Mesendoderm (in vitro differentiated cells): ENCODE measurements at regions not wholly inside any gene's neighbourhood (a gene's known extent, or its start where the extent isn't known, plus 50 kb on each side); places are given as distances from the start of the nearest gene placed in this dataset.
A peak's percentile ranks its signal among the peaks of the same experiment; 100 is the strongest.

Source experiments
- DNase-seq: peaks from one replicate; pipeline ENCODE4 v3.0.0; 2013
- H2AK5ac ChIP-seq: 2 replicates; pipeline ENCODE4 v1.6.1; 2013; ENCODE audit warnings: low read length, inconsistent platforms
- H2BK120ac ChIP-seq: 2 replicates; pipeline ENCODE4 v1.6.1; 2013; ENCODE audit warnings: low read depth, mild to moderate bottlenecking, low read length, moderate library complexity, mixed read lengths
- H2BK15ac ChIP-seq: replicated peaks from 2 replicates; pipeline ENCODE4 v1.6.1; 2013; ENCODE audit warnings: low read depth, mild to moderate bottlenecking, moderate library complexity
- H2BK5ac ChIP-seq: 2 replicates; pipeline ENCODE4 v1.6.1; 2013; ENCODE audit warnings: low read length, inconsistent platforms
- H3K18ac ChIP-seq: 2 replicates; pipeline ENCODE4 v1.6.1; 2013; ENCODE audit warnings: mild to moderate bottlenecking, low read length, mixed read lengths
- H3K23ac ChIP-seq: one replicate; pipeline ENCODE4 v1.6.1; 2013; ENCODE audit warnings: low read length
- H3K27ac ChIP-seq: 2 replicates; pipeline ENCODE4 v1.5.1; 2013; ENCODE audit warnings: low read depth, mild to moderate bottlenecking, inconsistent platforms, low read length, moderate library complexity
- H3K27me3 ChIP-seq: 2 replicates; pipeline ENCODE4 v1.6.1; 2013; ENCODE audit warnings: low read length, control low read depth, mild to moderate bottlenecking, inconsistent platforms; ENCODE audit not compliant: insufficient read depth, poor library complexity
- H3K36me3 ChIP-seq: 2 replicates; pipeline ENCODE4 v1.6.1; 2013; ENCODE audit warnings: low read length, inconsistent platforms; ENCODE audit not compliant: control insufficient read depth, insufficient read depth
- H3K4ac ChIP-seq: one replicate; pipeline ENCODE4 v1.6.1; 2013; ENCODE audit warnings: low read depth, mild to moderate bottlenecking, low read length, moderate library complexity
- H3K4me1 ChIP-seq: 2 replicates; pipeline ENCODE4 v1.6.1; 2013; ENCODE audit warnings: low read depth, low read length, inconsistent platforms; ENCODE audit not compliant: control insufficient read depth
- H3K4me2 ChIP-seq: 2 replicates; pipeline ENCODE4 v1.6.1; 2013; ENCODE audit warnings: low read length
- H3K4me3 ChIP-seq: 2 replicates; pipeline ENCODE4 v1.5.1; 2013; ENCODE audit warnings: mild to moderate bottlenecking, low read length
- H3K56ac ChIP-seq: one replicate; pipeline ENCODE4 v1.6.1; 2013; ENCODE audit warnings: low read length
- H3K79me1 ChIP-seq: 2 replicates; pipeline ENCODE4 v1.6.1; 2013; ENCODE audit warnings: low read length, inconsistent platforms
- H3K79me2 ChIP-seq: 2 replicates; pipeline ENCODE4 v1.6.1; 2013; ENCODE audit warnings: mild to moderate bottlenecking, low read length; ENCODE audit not compliant: control insufficient read depth, insufficient read depth
- H3K9ac ChIP-seq: 2 replicates; pipeline ENCODE4 v1.6.1; 2013; ENCODE audit warnings: low read length, inconsistent platforms
- H4K5ac ChIP-seq: one replicate; pipeline ENCODE4 v1.6.1; 2013; ENCODE audit warnings: low read length
- H4K8ac ChIP-seq: one replicate; pipeline ENCODE4 v1.6.1; 2013; ENCODE audit warnings: low read depth, mild to moderate bottlenecking, control low read depth, low read length, moderate library complexity
- WGBS: extraction: QIAGEN DNeasy Blood & Tissue Kit; methylation state at CpG from one replicate; pipeline ENCODE4 v1.1.7; 2013; ENCODE audit warnings: low lambda C conversion rate, missing lambda C conversion rate; ENCODE audit not compliant: insufficient coverage; ENCODE audit errors: extremely low coverage; 5-methylcytosine and 5-hydroxymethylcytosine counted together

- H3K27ac ChIP-seq, result no peak overlapping the region
- no peak overlapping the region for H3K56ac ChIP-seq
- no peak overlapping the region for H2AK5ac ChIP-seq
- no peak overlapping the region for H3K9ac ChIP-seq
- H3K4ac ChIP-seq, result no peak overlapping the region
- H3K4me1 ChIP-seq, result no peaks in the 10 kb centered on the region
- H3K23ac ChIP-seq, result no peak overlapping the region
- no peak overlapping the region for H2BK5ac ChIP-seq
- no peak overlapping the region for H4K8ac ChIP-seq
- H3K4me3 ChIP-seq, result no peak overlapping the region
- H4K5ac ChIP-seq, result no peak overlapping the region
- H2BK120ac ChIP-seq, result no peak overlapping the region
- H3K18ac ChIP-seq, result no peak overlapping the region
- H2BK15ac ChIP-seq, result no peak overlapping the region
- no peak for DNase-seq
- WGBS, result no CpG with 5 or more reads among the region's 2 CpGs
- H3K36me3 ChIP-seq, result no peaks in the 10 kb centered on the region
- H3K27me3 ChIP-seq, result no peaks in the 10 kb centered on the region
- no peaks in the 10 kb centered on the region for H3K79me2 ChIP-seq
- H3K79me1 ChIP-seq, result no peaks in the 10 kb centered on the region
- H3K4me2 ChIP-seq, result no peak overlapping the region
These were observed 593.8 kb downstream of the TRHDE start for GRCh38 chr12:72865921-72866320.

DNA sequence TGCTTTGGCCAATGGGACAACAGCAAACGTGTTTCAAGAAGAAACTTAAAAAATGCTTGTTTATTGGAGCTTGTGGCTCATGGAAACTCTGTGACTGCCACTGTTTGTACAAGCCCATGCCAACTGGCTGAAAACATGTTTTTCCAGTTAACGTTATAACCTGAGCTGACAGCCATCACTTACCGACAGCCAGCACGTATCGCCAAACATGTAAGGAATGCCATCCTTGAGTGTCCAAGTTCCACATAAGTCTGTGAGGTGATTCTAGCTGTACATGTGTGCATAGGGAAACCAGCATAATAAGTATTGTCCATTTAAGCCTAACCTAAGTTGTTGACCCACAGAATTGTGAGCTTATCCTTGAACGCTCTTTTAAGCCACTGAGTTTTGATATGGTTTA, 596.9 kb downstream of the TRHDE start:
- H3K18ac ChIP-seq, result no peak overlapping the region
- no peak overlapping the region for H4K8ac ChIP-seq
- no peak overlapping the region for H2BK120ac ChIP-seq
- no peaks in the 10 kb centered on the region for H3K36me3 ChIP-seq
- H3K79me1 ChIP-seq, result no peaks in the 10 kb centered on the region
- H3K4me3 ChIP-seq, result no peak overlapping the region
- H3K27ac ChIP-seq, result no peak overlapping the region
- H3K27me3 ChIP-seq, result no peaks in the 10 kb centered on the region
- no peak overlapping the region for H3K23ac ChIP-seq
- H2AK5ac ChIP-seq, result no peak overlapping the region
- H3K4me2 ChIP-seq, result no peak overlapping the region
- peak overlapping the region; percentile 4 for H2BK5ac ChIP-seq
- no CpG with 5 or more reads among the region's 6 CpGs for WGBS
- H3K56ac ChIP-seq, result no peak overlapping the region
- no peak for DNase-seq
- H2BK15ac ChIP-seq, result no peak overlapping the region
- H4K5ac ChIP-seq, result no peak overlapping the region
- H3K9ac ChIP-seq, result no peak overlapping the region
- H3K4ac ChIP-seq, result peak overlapping the region; percentile 81
- no peaks in the 10 kb centered on the region for H3K4me1 ChIP-seq
- no peaks in the 10 kb centered on the region for H3K79me2 ChIP-seq

- H4K8ac ChIP-seq, result no peak overlapping the region
- H3K79me2 ChIP-seq, result no peaks in the 10 kb centered on the region
- no peaks in the 10 kb centered on the region for H3K27me3 ChIP-seq
- H3K18ac ChIP-seq, result no peak overlapping the region
- DNase-seq, result peak; percentile 24
- H3K4me2 ChIP-seq, result no peak overlapping the region
- H2BK120ac ChIP-seq, result no peak overlapping the region
- no peaks in the 10 kb centered on the region for H3K79me1 ChIP-seq
- no peak overlapping the region for H3K23ac ChIP-seq
- no peak overlapping the region for H3K27ac ChIP-seq
- H3K9ac ChIP-seq, result no peak overlapping the region
- H2AK5ac ChIP-seq, result no peak overlapping the region
- no peak overlapping the region for H2BK15ac ChIP-seq
- H3K4me1 ChIP-seq, result no peaks in the 10 kb centered on the region
- no peak overlapping the region for H4K5ac ChIP-seq
- H2BK5ac ChIP-seq, result no peak overlapping the region
- H3K36me3 ChIP-seq, result no peaks in the 10 kb centered on the region
- H3K4ac ChIP-seq, result no peak overlapping the region
- WGBS, result no CpG with 5 or more reads among the region's 5 CpGs
- H3K4me3 ChIP-seq, result no peak overlapping the region
- no peak overlapping the region for H3K56ac ChIP-seq
These were observed 600.2 kb downstream of the TRHDE start for GRCh38 chr12:72872238-72872887.

DNA sequence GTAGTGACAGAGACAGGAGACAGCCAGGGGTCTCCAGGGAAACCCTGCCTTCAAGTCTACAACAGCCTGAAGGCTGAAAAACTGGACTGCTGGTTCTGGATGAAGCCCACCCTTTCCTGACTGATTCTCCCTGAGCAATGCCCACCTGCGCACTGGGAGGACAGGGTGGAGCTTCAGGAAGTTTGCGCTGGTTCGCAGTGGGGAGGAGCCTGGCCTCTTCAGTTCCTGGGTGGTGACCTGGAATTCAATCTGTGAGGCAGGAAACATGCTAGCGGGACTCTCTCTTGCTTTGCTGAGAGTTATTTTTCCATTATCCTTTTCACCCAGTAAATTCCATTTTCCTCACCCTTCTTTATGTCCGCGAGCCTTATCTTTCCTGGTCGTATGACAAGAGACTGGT, 600.8 kb downstream of the TRHDE start:
- no peak overlapping the region for H2BK5ac ChIP-seq
- no peak overlapping the region for H3K4me2 ChIP-seq
- no peaks in the 10 kb centered on the region for H3K79me1 ChIP-seq
- H3K4me1 ChIP-seq, result no peaks in the 10 kb centered on the region
- no peaks in the 10 kb centered on the region for H3K27me3 ChIP-seq
- no peak overlapping the region for H4K5ac ChIP-seq
- H2BK120ac ChIP-seq, result no peak overlapping the region
- H2AK5ac ChIP-seq, result no peak overlapping the region
- H3K9ac ChIP-seq, result no peak overlapping the region
- no peak for DNase-seq
- H3K4ac ChIP-seq, result no peak overlapping the region
- H3K23ac ChIP-seq, result no peak overlapping the region
- WGBS, result no CpG with 5 or more reads among the region's 7 CpGs
- no peak overlapping the region for H3K18ac ChIP-seq
- H3K56ac ChIP-seq, result no peak overlapping the region
- H3K36me3 ChIP-seq, result no peaks in the 10 kb centered on the region
- no peak overlapping the region for H3K4me3 ChIP-seq
- no peak overlapping the region for H3K27ac ChIP-seq
- H4K8ac ChIP-seq, result no peak overlapping the region
- no peaks in the 10 kb centered on the region for H3K79me2 ChIP-seq
- no peak overlapping the region for H2BK15ac ChIP-seq

DNA sequence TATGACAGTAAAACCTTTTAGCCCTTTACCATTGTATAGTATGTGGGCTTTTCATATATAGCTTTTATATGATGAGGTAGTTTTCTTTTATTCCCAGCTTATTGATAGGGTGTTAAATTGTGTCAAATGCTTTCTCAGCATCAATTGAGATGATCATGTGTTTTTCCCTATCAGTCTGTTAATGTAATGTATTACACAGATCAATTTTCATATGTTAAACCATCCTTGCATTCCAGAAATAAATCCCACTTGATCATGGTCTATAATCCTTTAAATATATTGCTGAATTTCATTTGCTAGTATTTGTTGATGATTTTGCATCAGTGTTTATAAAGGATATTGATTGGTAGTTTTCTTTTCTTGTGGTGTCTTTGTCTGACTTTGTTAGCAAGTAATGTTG, 603.9 kb downstream of the TRHDE start:
- no peaks in the 10 kb centered on the region for H3K27me3 ChIP-seq
- H3K9ac ChIP-seq, result no peak overlapping the region
- no peak overlapping the region for H3K27ac ChIP-seq
- no peak overlapping the region for H3K4me3 ChIP-seq
- no peak overlapping the region for H3K4me2 ChIP-seq
- no peaks in the 10 kb centered on the region for H3K4me1 ChIP-seq
- no peak overlapping the region for H2BK5ac ChIP-seq
- no peak overlapping the region for H4K5ac ChIP-seq
- DNase-seq, result no peak
- no peak overlapping the region for H3K18ac ChIP-seq
- H3K79me1 ChIP-seq, result no peaks in the 10 kb centered on the region
- H3K36me3 ChIP-seq, result no peaks in the 10 kb centered on the region
- no peak overlapping the region for H3K56ac ChIP-seq
- H2BK120ac ChIP-seq, result no peak overlapping the region
- H3K23ac ChIP-seq, result no peak overlapping the region
- H2BK15ac ChIP-seq, result no peak overlapping the region
- H3K79me2 ChIP-seq, result no peaks in the 10 kb centered on the region
- H2AK5ac ChIP-seq, result no peak overlapping the region
- H4K8ac ChIP-seq, result no peak overlapping the region
- H3K4ac ChIP-seq, result no peak overlapping the region

DNA sequence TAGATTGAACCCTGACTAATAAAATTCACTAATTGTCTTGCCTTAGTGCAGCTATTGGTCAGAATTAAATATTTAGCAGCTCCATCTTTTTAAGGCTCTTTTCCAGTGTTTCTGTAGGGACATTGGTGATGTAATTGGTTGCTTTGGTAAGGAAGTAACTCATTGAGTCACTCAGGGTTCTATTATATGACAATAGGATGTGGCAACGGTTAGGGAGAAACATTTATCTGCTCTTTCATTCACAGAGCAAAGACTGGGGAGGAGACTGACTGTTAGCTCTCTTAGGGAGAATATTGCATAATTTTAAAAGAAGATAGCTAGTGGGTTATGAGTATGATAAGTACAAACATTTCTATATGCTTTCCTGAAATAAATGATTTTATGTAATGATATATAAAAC, 616.5 kb downstream of the TRHDE start:
- Histone ChIP-seq H2AK5ac (no peak overlapping the region), H3K9ac (no peak overlapping the region), H3K4me2 (no peak overlapping the region), H3K4me1 (peaks cover 2% of the 10 kb centered on the region), H3K27ac (no peak overlapping the region), H4K8ac (no peak overlapping the region), H3K79me1 (no peaks in the 10 kb centered on the region), H2BK120ac (no peak overlapping the region), H2BK5ac (no peak overlapping the region), H3K79me2 (no peaks in the 10 kb centered on the region), H3K56ac (no peak overlapping the region), H2BK15ac (no peak overlapping the region), H3K36me3 (no peaks in the 10 kb centered on the region), H3K4me3 (no peak overlapping the region), H3K27me3 (no peaks in the 10 kb centered on the region), H3K23ac (no peak overlapping the region), H3K4ac (no peak overlapping the region), H4K5ac (no peak overlapping the region), H3K18ac (no peak overlapping the region)
- WGBS, result no CpG with 5 or more reads among the region's 1 CpG
- no peak for DNase-seq
